ACC112 (cell line): ENCODE measurements at regions not wholly inside any gene's neighbourhood (a gene's known extent, or its start where the extent isn't known, plus 50 kb on each side); places are given as distances from the start of the nearest gene placed in this dataset.

Source experiments
- H2AFZ ChIP-seq: fragments of 200-600 bp; sonication (generic); one replicate; pipeline ENCODE4 v1.6.0; 2017; ENCODE audit warnings: antibody characterized with exemption, low read length; ENCODE audit not compliant: unreplicated experiment
- H3K27ac ChIP-seq: fragments of 200-600 bp; sonication (generic); 2 replicates; pipeline ENCODE4 v1.5.1; 2014; ENCODE audit warnings: low read depth, mild to moderate bottlenecking, antibody characterized with exemption, low read length, moderate library complexity
- H3K27me3 ChIP-seq: fragments of 200-600 bp; sonication (generic); 2 replicates; pipeline ENCODE4 v1.6.1; 2014; ENCODE audit warnings: mild to moderate bottlenecking, antibody characterized with exemption, low read length, moderate library complexity, mixed read lengths; ENCODE audit not compliant: insufficient read depth
- H3K36me3 ChIP-seq: fragments of 200-600 bp; sonication (generic); 2 replicates; pipeline ENCODE4 v1.6.1; 2016; ENCODE audit warnings: mild to moderate bottlenecking, antibody characterized with exemption, low read length, moderate library complexity, mixed read lengths; ENCODE audit not compliant: insufficient read depth
- H3K4me1 ChIP-seq: fragments of 200-600 bp; sonication (generic); one replicate; pipeline ENCODE4 v1.6.1; 2016; ENCODE audit warnings: low read length, mixed read lengths; ENCODE audit not compliant: insufficient read depth, unreplicated experiment, control insufficient read depth
- H3K4me3 ChIP-seq: fragments of 200-600 bp; sonication (generic); 2 replicates; pipeline ENCODE4 v1.5.1; 2014; ENCODE audit warnings: mild to moderate bottlenecking, low read depth, low read length
- H3K79me2 ChIP-seq: fragments of 200-600 bp; sonication (generic); one replicate; pipeline ENCODE4 v1.6.0; 2016; ENCODE audit warnings: low read length; ENCODE audit not compliant: control insufficient read depth, unreplicated experiment, insufficient read depth

DNA sequence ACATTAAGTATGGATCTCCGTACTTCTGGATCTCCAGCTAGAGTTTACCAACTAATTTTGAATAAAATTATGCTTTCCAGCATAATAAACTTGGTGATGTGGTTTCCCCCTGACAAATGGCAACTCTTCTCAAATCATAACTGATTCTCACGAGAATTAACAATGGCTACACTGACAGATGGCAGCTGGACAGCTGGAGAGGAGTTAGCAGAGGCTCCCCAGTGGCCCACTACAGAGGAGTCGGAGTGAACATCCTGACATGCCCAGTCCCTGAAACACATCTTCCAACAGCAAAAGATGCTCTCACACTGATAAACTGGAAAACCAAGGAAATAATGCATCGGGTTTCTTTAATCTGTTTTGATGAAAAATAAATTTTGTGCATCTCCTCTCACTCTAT, 239.6 kb downstream of the MAN2A1 start:
- H3K27ac ChIP-seq, result no peak overlapping the region
- no peak overlapping the region for H2AFZ ChIP-seq
- no peaks in the 10 kb centered on the region for H3K36me3 ChIP-seq
- H3K4me1 ChIP-seq, result no peaks in the 10 kb centered on the region
- H3K27me3 ChIP-seq, result peaks cover 6% of the 10 kb centered on the region; the same call in 1 of the 2 replicates
- no peak overlapping the region for H3K4me3 ChIP-seq
- no peaks in the 10 kb centered on the region for H3K79me2 ChIP-seq

DNA sequence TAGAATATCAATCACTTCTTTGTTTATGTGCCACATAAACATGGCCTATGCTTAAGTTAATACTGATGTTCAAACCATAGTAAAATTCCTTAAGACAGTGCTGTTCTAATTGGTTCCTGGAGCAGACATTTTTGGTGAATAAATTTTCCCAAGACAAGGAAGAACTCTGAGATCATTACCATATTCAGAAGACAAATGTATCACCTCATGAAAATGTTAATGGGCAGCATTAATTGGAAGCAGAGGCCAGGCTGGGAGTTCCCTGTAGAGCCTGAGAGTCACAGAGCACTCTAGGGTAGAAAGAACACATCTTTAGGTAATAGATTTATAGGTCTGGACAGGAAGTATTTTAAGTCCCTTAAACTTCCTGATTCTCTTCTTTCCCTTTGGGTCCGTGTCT, 240.2 kb downstream of the MAN2A1 start:
- no peaks in the 10 kb centered on the region for H3K36me3 ChIP-seq
- no peak overlapping the region for H2AFZ ChIP-seq
- no peaks in the 10 kb centered on the region for H3K4me1 ChIP-seq
- no peak overlapping the region for H3K4me3 ChIP-seq
- H3K27ac ChIP-seq, result no peak overlapping the region
- no peaks in the 10 kb centered on the region for H3K79me2 ChIP-seq
- peaks cover 3% of the 10 kb centered on the region; the same call in 1 of the 2 replicates for H3K27me3 ChIP-seq

- Histone ChIP-seq H3K4me1 (no peaks in the 10 kb centered on the region), H3K36me3 (no peaks in the 10 kb centered on the region), H3K27ac (no peak overlapping the region), H3K79me2 (no peaks in the 10 kb centered on the region), H2AFZ (peak overlapping the region; percentile 50), H3K27me3 (no peaks in the 10 kb centered on the region), H3K4me3 (peak overlapping the region; percentile 25; the same call in 1 of the 2 replicates)
Observed at GRCh38 chr5:109931049-109931780, 241.5 kb downstream of the MAN2A1 start.

DNA sequence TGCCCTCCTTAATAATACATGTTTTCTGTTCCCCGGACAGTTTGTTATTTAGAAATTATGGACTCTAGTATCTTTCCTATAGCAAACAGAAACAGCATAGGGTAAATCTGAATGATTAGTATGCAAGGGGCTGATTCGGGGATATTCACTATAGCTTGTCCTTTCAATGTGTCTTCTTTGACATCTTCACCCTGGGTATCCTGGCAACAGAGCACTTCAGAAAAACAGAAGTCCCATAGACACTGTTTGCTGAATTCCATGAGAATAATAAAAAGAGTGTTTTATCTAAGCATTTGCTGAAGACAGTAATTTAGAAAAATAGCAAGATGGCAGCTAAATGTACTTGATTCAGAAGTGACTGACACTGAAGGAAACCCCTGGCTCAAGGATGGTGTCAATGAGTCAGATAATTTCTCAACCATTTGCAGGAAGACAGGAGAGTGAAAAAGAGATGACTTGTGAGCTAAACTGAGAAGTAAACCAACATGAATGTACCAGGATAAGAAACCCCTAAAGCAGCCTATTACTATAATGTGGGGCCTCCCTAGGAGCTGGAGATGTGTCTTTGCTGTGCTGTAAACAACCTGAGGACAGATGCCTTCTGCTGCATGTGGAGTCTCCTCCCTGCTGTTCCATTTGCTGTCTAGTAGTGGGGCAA, 246.2 kb downstream of the MAN2A1 start:
- no peak overlapping the region for H3K4me3 ChIP-seq
- H3K27ac ChIP-seq, result no peak overlapping the region
- no peak overlapping the region for H2AFZ ChIP-seq

GRCh38 chr5:109936996-109937395, 247.3 kb downstream of the MAN2A1 start:
- Histone ChIP-seq H3K4me1 (peaks cover 16% of the 10 kb centered on the region), H3K79me2 (no peaks in the 10 kb centered on the region), H2AFZ (no peak overlapping the region), H3K27me3 (0 out of 2 replicates have a peak, but pooled peaks cover 1% of the 10 kb centered on the region), H3K27ac (no peak overlapping the region), H3K4me3 (no peak overlapping the region), H3K36me3 (no peaks in the 10 kb centered on the region)

More for the DNA sequence above, 246.2 kb downstream of the MAN2A1 start:
- H3K79me2 ChIP-seq, result no peaks in the 10 kb centered on the region
- no peaks in the 10 kb centered on the region for H3K27me3 ChIP-seq
- peaks cover 16% of the 10 kb centered on the region for H3K4me1 ChIP-seq
- no peaks in the 10 kb centered on the region for H3K36me3 ChIP-seq

DNA sequence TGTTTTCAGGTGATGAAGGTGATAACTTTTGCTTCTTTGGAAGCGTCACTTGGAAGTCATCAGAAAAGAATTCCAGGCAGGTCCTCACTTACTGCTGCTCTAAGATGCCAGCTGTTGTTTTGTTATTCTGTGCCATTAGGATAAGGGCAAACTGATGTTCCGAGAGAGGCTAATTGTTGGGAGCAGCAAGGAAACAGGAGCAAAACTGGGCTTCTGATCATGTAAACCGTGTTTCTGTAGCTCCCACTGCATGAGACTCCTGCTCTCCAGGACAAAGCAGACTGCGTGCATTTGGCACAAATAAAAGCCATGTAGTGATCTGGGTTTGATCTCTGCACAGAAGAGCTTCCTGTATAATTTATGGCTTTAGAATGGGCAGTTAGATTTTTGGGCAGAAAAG, 248.2 kb downstream of the MAN2A1 start:
- Histone ChIP-seq H3K79me2 (no peaks in the 10 kb centered on the region), H3K4me3 (no peak overlapping the region), H3K4me1 (peaks cover 16% of the 10 kb centered on the region), H3K27me3 (0 out of 2 replicates have a peak, but pooled peaks cover 6% of the 10 kb centered on the region), H3K36me3 (no peaks in the 10 kb centered on the region), H3K27ac (no peak overlapping the region), H2AFZ (no peak overlapping the region)

DNA sequence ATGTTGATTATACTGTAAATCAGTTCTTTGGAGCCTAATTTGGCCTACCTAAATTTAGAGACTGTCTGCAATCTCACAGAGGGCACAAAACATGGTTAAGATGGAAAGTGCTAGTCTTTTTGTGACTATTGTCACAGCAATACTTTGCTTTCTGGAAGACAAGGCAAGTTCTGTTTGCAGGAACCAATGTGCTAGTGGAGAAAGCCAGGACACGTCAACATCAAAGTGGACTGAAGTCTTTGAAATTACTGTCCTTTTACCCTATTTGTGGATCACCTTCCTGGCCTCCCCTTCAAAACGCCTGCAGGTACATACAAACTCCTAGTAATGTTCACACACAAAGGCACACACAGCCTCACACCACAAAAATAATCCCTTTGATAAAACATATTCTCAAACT, 248.7 kb downstream of the MAN2A1 start:
- H3K27me3 ChIP-seq, result 0 out of 2 replicates have a peak, but pooled peaks cover 6% of the 10 kb centered on the region
- peak overlapping the region; percentile 46; the same call in 1 of the 2 replicates for H3K27ac ChIP-seq
- H3K79me2 ChIP-seq, result no peaks in the 10 kb centered on the region
- no peak overlapping the region for H2AFZ ChIP-seq
- H3K4me1 ChIP-seq, result peaks cover 16% of the 10 kb centered on the region
- H3K36me3 ChIP-seq, result no peaks in the 10 kb centered on the region
- no peak overlapping the region for H3K4me3 ChIP-seq

DNA sequence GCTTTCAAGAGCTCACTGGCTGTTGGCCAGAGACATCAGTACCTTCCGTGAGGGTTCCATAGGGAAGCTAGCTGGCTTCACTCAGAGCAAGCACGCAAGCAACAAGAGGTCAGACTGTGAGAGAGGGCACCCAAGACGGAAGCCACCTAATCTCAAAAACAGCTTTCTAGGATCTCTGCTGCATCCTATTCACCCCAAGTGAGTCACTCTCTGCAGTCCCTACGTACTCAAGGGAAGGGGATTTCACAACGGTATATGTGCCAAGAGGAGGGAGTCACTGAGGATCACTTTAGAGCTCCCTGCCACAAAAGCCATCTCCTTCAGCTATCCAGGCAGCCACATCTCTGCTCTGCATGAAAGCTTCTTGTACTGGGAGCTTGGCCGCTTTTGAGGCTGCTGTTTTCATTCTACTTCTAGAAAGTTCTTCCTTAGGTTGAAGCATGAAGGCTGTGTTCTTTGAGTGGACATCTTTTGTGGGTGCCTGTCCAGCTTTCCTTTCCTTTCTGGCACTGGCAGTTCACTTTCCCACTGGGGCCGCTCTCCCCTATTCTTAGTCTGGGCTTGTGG, 249.5 kb downstream of the MAN2A1 start:
- H3K27ac ChIP-seq, result peak overlapping the region; percentile 59; the same call in 1 of the 2 replicates
- H3K36me3 ChIP-seq, result no peaks in the 10 kb centered on the region
- no peak overlapping the region for H2AFZ ChIP-seq
- H3K27me3 ChIP-seq, result peaks cover 6% of the 10 kb centered on the region; the same call in 1 of the 2 replicates
- peaks cover 16% of the 10 kb centered on the region for H3K4me1 ChIP-seq
- H3K4me3 ChIP-seq, result no peak overlapping the region
- no peaks in the 10 kb centered on the region for H3K79me2 ChIP-seq

DNA sequence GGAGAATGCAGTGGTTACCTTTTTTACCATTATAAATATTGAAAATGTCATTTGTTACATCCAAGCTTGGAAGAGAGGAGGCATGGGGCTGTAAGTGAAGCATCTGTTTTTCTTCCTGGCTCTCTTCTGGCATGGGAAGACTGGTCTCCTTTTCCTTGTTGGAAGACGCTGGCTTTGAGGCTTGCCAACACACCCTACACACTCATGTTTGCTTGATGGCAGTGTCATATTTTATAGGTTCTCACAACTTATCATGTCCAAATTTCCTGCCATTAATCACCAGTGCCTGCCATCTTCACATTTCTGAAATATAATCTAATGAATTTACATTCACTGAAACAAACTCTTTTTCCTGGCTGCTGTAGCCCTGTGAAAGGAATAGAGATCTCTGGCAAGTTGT, 252.9 kb downstream of the MAN2A1 start:
- no peaks in the 10 kb centered on the region for H3K36me3 ChIP-seq
- H3K4me1 ChIP-seq, result peaks cover 16% of the 10 kb centered on the region

GRCh38 chr5:109943701-109944235, 254.0 kb downstream of the MAN2A1 start:
- Histone ChIP-seq H3K79me2 (no peaks in the 10 kb centered on the region), H3K4me3 (no peak overlapping the region), H3K4me1 (peaks cover 8% of the 10 kb centered on the region), H3K27ac (no peak overlapping the region), H3K36me3 (no peaks in the 10 kb centered on the region), H3K27me3 (peaks cover 16% of the 10 kb centered on the region; the same call in 1 of the 2 replicates), H2AFZ (no peak overlapping the region)

More for the DNA sequence above, 252.9 kb downstream of the MAN2A1 start:
- H3K79me2 ChIP-seq, result no peaks in the 10 kb centered on the region
- no peak overlapping the region for H3K4me3 ChIP-seq
- no peak overlapping the region for H2AFZ ChIP-seq
- peaks cover 16% of the 10 kb centered on the region; the same call in 1 of the 2 replicates for H3K27me3 ChIP-seq
- no peak overlapping the region for H3K27ac ChIP-seq
